Adrenal gland (tissue), 5 donors: ENCODE measurements at regions not wholly inside any gene's neighbourhood (a gene's known extent, or its start where the extent isn't known, plus 50 kb on each side); places are given as distances from the start of the nearest gene placed in this dataset.

Experiments
- POLR2A ChIP-seq, 2 donors: fragments of 450-650 bp; IDR thresholded peaks; one replicate each; pipeline ENCODE4 v1.6.1; 2017; ENCODE audit warnings: antibody characterized with exemption in 2 of 2, mild to moderate bottlenecking in 2 of 2, moderate library complexity in 1 of 2
- TF ChIP-seq, protein P1 (sequence below), 6 experiments: fragments of 450-650 bp in 4 of 6; fragments of 200-600 bp in 2 of 6; sonication (generic) in 1 of 6; IDR thresholded peaks; 1 replicate in 5 of 6; 2 replicates in 1 of 6; pipeline versions ENCODE4 v1.5.1 to v1.8.0; 2016 to 2021; ENCODE audit warnings: antibody characterized with exemption in 6 of 6, mild to moderate bottlenecking in 2 of 6, moderate library complexity in 1 of 6
- donor health status: DM: no; HTN: no; CAD: no.

GRCh38 chr6:169996378-169997051 is 245.1 kb downstream of the ERMARD start:
- TF ChIP-seq, protein P1, sequence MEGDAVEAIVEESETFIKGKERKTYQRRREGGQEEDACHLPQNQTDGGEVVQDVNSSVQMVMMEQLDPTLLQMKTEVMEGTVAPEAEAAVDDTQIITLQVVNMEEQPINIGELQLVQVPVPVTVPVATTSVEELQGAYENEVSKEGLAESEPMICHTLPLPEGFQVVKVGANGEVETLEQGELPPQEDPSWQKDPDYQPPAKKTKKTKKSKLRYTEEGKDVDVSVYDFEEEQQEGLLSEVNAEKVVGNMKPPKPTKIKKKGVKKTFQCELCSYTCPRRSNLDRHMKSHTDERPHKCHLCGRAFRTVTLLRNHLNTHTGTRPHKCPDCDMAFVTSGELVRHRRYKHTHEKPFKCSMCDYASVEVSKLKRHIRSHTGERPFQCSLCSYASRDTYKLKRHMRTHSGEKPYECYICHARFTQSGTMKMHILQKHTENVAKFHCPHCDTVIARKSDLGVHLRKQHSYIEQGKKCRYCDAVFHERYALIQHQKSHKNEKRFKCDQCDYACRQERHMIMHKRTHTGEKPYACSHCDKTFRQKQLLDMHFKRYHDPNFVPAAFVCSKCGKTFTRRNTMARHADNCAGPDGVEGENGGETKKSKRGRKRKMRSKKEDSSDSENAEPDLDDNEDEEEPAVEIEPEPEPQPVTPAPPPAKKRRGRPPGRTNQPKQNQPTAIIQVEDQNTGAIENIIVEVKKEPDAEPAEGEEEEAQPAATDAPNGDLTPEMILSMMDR (IDR thresholded peaks at IDR 0.05): no peak
- no peak for TF ChIP-seq POLR2A (IDR thresholded peaks at IDR 0.05)
